Gastrocnemius medialis (tissue), 4 donors: ENCODE measurements at regions not wholly inside any gene's neighbourhood (a gene's known extent, or its start where the extent isn't known, plus 50 kb on each side); places are given as distances from the start of the nearest gene placed in this dataset.

Experiments used
- ATAC-seq, 2 donors: fragments of 150-250 bp; one replicate each; pipeline ENCODE4 v1.9.1; 2016
- DNase-seq, 2 donors: peaks; one replicate each; pipeline ENCODE4 v3.0.0-alpha.2; 2019
- H3K27ac ChIP-seq, 4 donors: fragments of 200-600 bp; sonication (generic); 1 replicate in 1 of 4; 2 replicates in 3 of 4; pipeline ENCODE4 v1.5.1; 2016 to 2018; ENCODE audit warnings: mild to moderate bottlenecking in 2 of 4, moderate library complexity in 1 of 4
- H3K27me3 ChIP-seq, 3 donors: fragments of 200-600 bp; sonication (generic) in 2 of 3; 1 replicate in 1 of 3; 2 replicates in 2 of 3; pipeline versions ENCODE4 v1.5.1 to v1.6.0; 2016 to 2019; ENCODE audit warnings: mild to moderate bottlenecking in 1 of 3, moderate library complexity in 1 of 3
- H3K36me3 ChIP-seq, 2 donors: fragments of 200-600 bp; sonication (generic) in 1 of 2; one replicate each; pipeline ENCODE4 v1.5.1; 2017 to 2018
- H3K4me1 ChIP-seq, 2 donors: fragments of 200-600 bp; sonication (generic) in 1 of 2; one replicate each; pipeline ENCODE4 v1.5.1; 2016 to 2017; ENCODE audit warnings: mild to moderate bottlenecking in 2 of 2
- H3K4me3 ChIP-seq, 4 donors: fragments of 200-600 bp; sonication (generic) in 3 of 4; 1 replicate in 1 of 4; 2 replicates in 3 of 4; pipeline ENCODE4 v1.5.1; 2016 to 2019; ENCODE audit warnings: mild to moderate bottlenecking in 2 of 4
- H3K9me3 ChIP-seq, 3 donors: fragments of 200-600 bp; sonication (generic) in 2 of 3; 1 replicate in 1 of 3; 2 replicates in 2 of 3; pipeline ENCODE4 v1.5.1; 2016 to 2019
- POLR2A ChIP-seq, 2 donors: fragments of 450-650 bp; IDR thresholded peaks; one replicate each; pipeline ENCODE4 v1.6.1; 2017; ENCODE audit warnings: antibody characterized with exemption in 2 of 2, mild to moderate bottlenecking in 2 of 2, moderate library complexity in 2 of 2
- in situ Hi-C, 4 donors: fragments of 200-750 bp; cut with MboI; loops; one replicate each; pipeline versions ENCODE4 v1.15.0 to v1.8.0; 2017; ENCODE audit warnings: low sequenced_read_pairs in 4 of 4
- intact Hi-C: fragments of 100-400 bp; cut with DNase I; formaldehyde crosslinking; loops from one replicate; pipeline ENCODE4 v1.15.1; 2023; ENCODE audit warnings: low total_unique reads
- TF ChIP-seq, protein P1 (sequence below), 5 experiments: fragments of 450-650 bp in 3 of 5; fragments of 200-600 bp in 2 of 5; sonication (generic) in 2 of 5; IDR thresholded peaks in 4 of 5; conservative IDR thresholded peaks in 1 of 5; 1 replicate in 4 of 5; 2 replicates in 1 of 5; pipeline ENCODE4 v1.5.1; 2016 to 2019; ENCODE audit warnings: antibody characterized with exemption in 5 of 5, mild to moderate bottlenecking in 3 of 5, moderate library complexity in 3 of 5

DNA sequence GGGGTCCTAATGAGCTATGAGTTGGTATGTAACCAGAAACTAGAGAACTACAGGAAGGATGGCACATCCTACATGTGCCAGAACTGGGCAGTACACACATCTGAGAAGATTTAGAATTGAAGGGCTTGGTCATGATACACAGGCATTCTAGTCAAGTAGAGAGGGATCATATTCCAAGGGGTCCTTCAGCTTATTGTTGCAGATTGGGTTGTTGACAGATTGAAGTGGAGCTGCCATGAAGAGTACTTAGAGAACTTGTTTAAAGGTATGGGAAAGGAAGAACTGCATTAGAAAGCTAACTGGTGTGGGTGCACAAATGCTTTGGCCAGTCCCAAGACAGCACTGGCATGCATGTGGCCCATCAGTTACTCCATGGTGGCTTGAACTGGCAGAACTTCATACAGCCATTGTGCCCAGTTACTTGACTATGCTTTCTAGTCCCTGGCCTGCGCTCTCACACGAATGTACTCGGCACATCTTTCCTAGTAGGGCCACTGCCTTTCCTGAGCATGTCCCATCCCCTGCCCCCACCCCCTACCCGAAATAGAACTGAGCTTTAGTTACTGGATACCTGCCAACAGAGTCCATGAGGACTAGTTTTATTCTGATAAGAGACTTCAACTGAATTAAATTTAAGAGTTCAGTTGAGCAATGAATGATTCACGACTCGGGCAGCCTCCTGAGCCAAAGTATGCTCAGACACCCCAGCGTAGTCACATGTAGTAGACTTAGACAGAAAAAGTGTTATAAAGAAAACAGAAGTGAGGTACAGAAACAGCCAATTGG is 64.0 kb downstream of the CCNG2 start:
- DNase-seq = no peak
- Histone ChIP-seq H3K9me3 (no peaks in the 10 kb centered on the region), H3K27me3 (no peaks in the 10 kb centered on the region), H3K36me3 (no peaks in the 10 kb centered on the region), H3K4me3 (no peak overlapping the region), H3K4me1 (no peaks in the 10 kb centered on the region), H3K27ac (no peak overlapping the region)
- no peak for ATAC-seq
- intact Hi-C loops (no loop called here), in situ Hi-C loops (loop anchor here in 2 of 4 donors (25.0 kb wide), 1 partner anchor 709 kb away; no protein-coding TSS in a partner anchor)
- TF ChIP-seq, protein P1, sequence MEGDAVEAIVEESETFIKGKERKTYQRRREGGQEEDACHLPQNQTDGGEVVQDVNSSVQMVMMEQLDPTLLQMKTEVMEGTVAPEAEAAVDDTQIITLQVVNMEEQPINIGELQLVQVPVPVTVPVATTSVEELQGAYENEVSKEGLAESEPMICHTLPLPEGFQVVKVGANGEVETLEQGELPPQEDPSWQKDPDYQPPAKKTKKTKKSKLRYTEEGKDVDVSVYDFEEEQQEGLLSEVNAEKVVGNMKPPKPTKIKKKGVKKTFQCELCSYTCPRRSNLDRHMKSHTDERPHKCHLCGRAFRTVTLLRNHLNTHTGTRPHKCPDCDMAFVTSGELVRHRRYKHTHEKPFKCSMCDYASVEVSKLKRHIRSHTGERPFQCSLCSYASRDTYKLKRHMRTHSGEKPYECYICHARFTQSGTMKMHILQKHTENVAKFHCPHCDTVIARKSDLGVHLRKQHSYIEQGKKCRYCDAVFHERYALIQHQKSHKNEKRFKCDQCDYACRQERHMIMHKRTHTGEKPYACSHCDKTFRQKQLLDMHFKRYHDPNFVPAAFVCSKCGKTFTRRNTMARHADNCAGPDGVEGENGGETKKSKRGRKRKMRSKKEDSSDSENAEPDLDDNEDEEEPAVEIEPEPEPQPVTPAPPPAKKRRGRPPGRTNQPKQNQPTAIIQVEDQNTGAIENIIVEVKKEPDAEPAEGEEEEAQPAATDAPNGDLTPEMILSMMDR (IDR thresholded peaks at IDR 0.05 in 4 of 5, conservative IDR thresholded peaks at IDR 0.05 in 1 of 5) = no peak
- no peak for TF ChIP-seq POLR2A (IDR thresholded peaks at IDR 0.05)

DNA sequence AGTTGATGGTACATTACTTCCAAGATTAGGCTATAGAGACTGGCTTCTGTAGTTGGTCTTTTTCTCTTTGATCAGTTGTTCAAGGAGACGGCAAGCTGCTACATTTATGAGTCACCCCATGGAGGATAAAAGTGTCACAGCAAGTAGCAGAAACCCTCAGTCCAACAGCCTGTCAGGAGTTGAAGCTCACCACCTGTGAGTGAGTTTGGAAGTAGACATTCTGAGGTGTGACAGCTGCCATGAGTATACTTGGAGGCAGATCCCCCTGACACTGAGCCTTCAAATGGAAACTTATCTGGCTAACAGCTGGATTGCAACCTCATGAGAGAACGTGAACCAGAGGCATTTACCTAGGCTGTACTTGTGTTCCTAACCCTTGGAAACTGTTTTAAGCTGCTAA is 68.0 kb downstream of the CCNG2 start:
- Histone ChIP-seq H3K9me3 (no peaks in the 10 kb centered on the region), H3K4me3 (no peak overlapping the region), H3K36me3 (no peaks in the 10 kb centered on the region), H3K27ac (no peak overlapping the region), H3K27me3 (no peaks in the 10 kb centered on the region), H3K4me1 (no peaks in the 10 kb centered on the region)
- in situ Hi-C loops = no loop called here
- DNase-seq (no peak), ATAC-seq (no peak)
- TF ChIP-seq, protein P1 (IDR thresholded peaks at IDR 0.05 in 4 of 5, conservative IDR thresholded peaks at IDR 0.05 in 1 of 5) = no peak
- no peak for TF ChIP-seq POLR2A (IDR thresholded peaks at IDR 0.05)
- intact Hi-C loops = no loop called here

DNA sequence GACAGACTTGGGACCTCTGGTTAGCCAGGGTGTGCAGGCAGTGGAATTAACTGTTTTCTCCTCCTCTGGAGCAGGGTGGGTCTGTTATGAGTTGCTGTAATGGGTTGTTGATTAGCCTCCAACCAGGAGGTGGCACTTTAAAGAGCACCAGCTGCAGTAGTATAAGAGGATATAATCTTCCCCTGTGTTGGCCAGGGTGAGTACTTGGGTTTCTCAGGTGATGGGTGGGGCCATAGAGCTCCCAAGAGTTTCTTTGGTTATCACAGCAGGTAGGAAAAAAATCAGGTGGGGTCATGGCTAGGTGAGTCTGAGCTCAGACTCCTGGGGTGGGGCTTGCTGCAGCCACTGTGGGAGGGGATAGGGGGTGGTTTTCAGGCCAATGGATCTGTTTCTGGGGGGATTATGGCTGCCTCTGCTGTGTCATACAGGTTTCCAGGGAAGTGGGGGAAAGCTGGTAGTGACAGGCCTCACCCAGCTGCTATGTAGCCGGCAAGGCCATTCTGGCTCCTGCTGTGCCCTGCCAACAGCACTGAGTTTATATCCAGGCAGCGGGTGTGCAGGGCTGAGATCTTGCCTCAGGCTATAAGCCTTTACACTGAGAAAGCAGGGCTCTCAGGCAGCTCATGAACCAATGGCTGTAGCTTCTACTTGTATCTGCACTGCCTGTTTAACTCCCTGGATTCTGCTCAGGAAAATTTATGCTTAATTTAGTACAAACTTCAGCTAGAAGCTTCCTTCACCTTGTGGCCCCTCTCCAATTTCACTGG is 70.1 kb downstream of the CCNG2 start:
- H3K27ac ChIP-seq = no peak overlapping the region
- intact Hi-C loops (no loop called here), in situ Hi-C loops (no loop called here)
- no peaks in the 10 kb centered on the region for H3K27me3 ChIP-seq
- no peak for ATAC-seq
- TF ChIP-seq POLR2A (IDR thresholded peaks at IDR 0.05) = no peak
- TF ChIP-seq, protein P1 (IDR thresholded peaks at IDR 0.05 in 4 of 5, conservative IDR thresholded peaks at IDR 0.05 in 1 of 5) = no peak
- H3K9me3 ChIP-seq = no peaks in the 10 kb centered on the region
- H3K4me3 ChIP-seq = no peak overlapping the region
- H3K36me3 ChIP-seq = no peaks in the 10 kb centered on the region
- no peaks in the 10 kb centered on the region for H3K4me1 ChIP-seq
- no peak for DNase-seq

DNA sequence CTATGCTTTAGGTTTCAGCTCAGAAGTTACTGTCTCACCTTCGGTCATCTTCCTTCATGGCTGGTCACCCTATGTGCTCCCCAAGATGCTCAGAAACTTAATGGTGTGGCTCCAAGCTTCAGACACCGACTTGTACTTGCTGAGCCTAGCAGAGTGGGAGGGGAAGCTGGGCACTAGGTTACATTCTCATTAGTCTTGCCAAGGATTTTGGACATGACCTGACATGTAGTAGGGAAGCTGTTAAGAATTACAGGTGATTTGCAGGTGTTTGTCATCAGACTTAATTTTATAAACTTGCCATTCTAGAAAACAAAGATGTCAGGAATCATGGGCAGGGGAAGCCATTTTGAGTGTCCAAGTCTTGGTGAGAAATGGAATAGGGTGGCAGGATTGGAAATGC is 72.4 kb downstream of the CCNG2 start:
- intact Hi-C loops (no loop called here), in situ Hi-C loops (no loop called here)
- Histone ChIP-seq H3K27ac (no peak overlapping the region), H3K27me3 (no peaks in the 10 kb centered on the region), H3K4me1 (no peaks in the 10 kb centered on the region), H3K36me3 (no peaks in the 10 kb centered on the region), H3K9me3 (no peaks in the 10 kb centered on the region), H3K4me3 (no peak overlapping the region)
- TF ChIP-seq, protein P1 (IDR thresholded peaks at IDR 0.05 in 4 of 5, conservative IDR thresholded peaks at IDR 0.05 in 1 of 5) = no peak
- no peak for TF ChIP-seq POLR2A (IDR thresholded peaks at IDR 0.05)
- no peak for DNase-seq
- ATAC-seq = no peak
